NB4 (cell line): ENCODE measurements at regions not wholly inside any gene's neighbourhood (a gene's known extent, or its start where the extent isn't known, plus 50 kb on each side); places are given as distances from the start of the nearest gene placed in this dataset.

Experiments
- CTCF ChIP-seq: IDR thresholded peaks from one replicate; pipeline ENCODE4 v1.5.1; 2012; ENCODE audit warnings: low read depth, low read length
- MAX ChIP-seq: IDR thresholded peaks from 2 replicates; pipeline ENCODE4 v1.6.1; 2011; ENCODE audit warnings: low read depth, low read length
- POLR2A ChIP-seq: IDR thresholded peaks from 2 replicates; pipeline ENCODE4 v1.6.1; 2011; ENCODE audit warnings: mild to moderate bottlenecking; ENCODE audit not compliant: insufficient read length; ENCODE audit errors: extremely low read depth

DNA sequence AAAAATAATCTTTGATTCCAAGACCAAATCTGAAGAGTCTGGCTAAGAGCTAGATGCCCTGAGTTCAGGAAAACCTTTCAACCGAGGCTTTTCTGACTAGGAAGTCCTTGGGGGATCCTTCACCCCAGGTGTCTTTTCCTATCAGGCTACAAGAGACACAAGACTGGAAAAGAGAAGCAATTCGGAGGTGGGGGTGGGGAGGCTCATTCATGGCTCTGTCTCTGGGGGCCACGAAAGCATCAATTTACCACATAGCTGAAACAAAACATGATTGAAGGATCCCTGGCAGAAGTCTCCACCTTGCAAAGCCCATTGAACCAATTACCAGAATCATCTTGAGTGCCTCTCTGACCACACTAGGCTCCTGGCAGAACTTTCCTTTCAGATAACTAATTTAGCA lies 239.8 kb upstream of the SALL1 start:
- TF ChIP-seq CTCF (no peak), POLR2A (no peak), MAX (no peak)
